ENCODE measurements at regions not wholly inside any gene's neighbourhood (a gene's known extent, or its start where the extent isn't known, plus 50 kb on each side); places are given as distances from the start of the nearest gene placed in this dataset.

GRCh38 chr2:12587729-12588522 is 128.8 kb upstream of the TRIB2 start:
- no peak for DNase-seq (ENCODE audit: low read depth)

- DNase-seq (ENCODE audit: low read depth) = no peak
These were observed 127.8 kb upstream of the TRIB2 start for GRCh38 chr2:12588986-12589385.

GRCh38 chr2:12589802-12590320 is 126.9 kb upstream of the TRIB2 start:
- no peak for DNase-seq (ENCODE audit: low read depth)

DNA sequence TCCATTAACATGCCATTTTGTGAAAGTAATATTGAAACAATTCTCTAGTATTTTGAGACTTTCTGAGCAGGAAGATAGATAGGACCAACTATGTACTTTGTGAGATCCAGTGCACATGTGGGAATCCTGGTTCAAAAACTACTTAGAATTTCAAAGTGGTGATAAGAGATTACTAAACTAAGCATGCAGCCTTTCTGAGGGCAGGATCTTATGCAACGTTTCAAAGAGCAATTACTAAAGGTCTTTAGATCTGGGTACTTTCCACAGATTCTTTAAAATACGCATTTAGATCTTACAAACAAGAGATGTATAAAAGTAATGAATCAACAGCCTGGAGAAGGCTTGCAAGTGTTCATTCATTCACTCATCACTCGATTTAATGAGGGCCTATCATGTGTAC is 124.4 kb upstream of the TRIB2 start:
- DNase-seq (ENCODE audit: low read depth) = no peak

DNA sequence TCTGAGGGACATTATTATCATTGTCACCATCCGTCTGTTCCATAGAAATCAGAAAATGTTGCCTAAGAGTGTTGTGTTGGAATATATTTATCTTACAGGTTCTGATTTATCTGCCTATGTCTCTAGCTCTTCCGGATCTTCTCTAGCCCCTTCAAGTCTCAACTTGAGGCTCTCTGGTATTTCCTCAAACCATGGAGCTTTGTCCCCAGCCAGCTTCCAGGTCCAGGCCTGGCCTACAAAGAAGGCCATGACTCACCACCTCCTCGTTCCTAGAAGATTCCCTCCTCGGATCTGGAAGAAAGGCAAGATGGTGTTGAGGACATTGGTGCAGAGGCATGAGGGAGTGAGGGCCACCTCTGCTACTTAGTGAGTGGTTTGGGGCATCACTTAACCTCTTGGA is 122.1 kb upstream of the TRIB2 start:
- DNase-seq (ENCODE audit: low read depth) = no peak

GRCh38 chr2:12596771-12597170 is 120.0 kb upstream of the TRIB2 start:
- DNase-seq (ENCODE audit: low read depth) = no peak

GRCh38 chr2:12597610-12598009 is 119.1 kb upstream of the TRIB2 start:
- no peak for DNase-seq (ENCODE audit: low read depth)

GRCh38 chr2:12602661-12603060 is 114.1 kb upstream of the TRIB2 start:
- no peak for DNase-seq (ENCODE audit: low read depth)

DNA sequence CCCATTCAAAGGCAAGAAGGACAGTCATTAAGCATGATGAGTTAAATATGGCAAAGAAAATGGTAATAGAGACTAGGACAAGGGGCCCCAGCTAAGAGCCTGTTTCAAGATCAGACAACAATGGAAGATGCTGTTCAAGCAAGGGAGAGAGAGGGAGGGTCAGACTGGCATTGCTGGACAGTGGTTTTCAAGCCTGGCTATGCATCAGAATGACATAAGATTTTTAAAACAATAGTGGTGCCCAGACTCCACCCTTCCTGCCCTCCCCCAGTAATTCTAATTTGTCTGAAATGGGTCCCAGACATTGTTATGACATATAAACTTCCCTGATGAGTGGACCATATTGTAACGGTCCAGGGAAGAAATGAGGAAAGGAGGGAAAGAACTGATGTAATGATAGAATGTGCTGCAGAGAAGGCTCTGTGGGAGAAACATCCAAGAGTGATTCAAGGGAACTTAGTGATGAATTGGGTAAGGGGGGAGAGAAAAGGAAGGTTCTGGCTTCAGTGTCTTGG is 112.9 kb upstream of the TRIB2 start:
- no peak for DNase-seq (ENCODE audit: low read depth)

GRCh38 chr2:12604341-12604740 is 112.4 kb upstream of the TRIB2 start:
- no peak for DNase-seq (ENCODE audit: low read depth)

DNA sequence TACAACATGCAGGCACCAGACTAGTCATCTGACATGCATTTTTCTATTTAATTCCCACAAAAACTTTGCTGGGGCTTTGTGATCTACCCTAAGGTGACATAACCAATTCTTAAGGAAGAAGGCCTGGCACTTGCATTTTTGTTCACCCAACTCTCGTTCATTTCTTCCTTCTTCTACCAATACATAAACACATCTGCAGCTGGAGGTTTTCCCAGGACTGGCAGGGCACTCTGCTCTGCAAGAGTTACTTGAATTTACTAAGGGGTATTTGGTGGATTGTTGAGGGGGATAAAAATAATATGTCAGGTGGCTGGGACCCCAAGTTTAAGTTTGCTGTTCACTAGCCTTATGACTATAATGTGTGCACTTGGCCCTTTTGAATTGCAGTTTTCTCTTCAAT is 111.4 kb upstream of the TRIB2 start:
- DNase-seq (ENCODE audit: low read depth) = no peak

DNA sequence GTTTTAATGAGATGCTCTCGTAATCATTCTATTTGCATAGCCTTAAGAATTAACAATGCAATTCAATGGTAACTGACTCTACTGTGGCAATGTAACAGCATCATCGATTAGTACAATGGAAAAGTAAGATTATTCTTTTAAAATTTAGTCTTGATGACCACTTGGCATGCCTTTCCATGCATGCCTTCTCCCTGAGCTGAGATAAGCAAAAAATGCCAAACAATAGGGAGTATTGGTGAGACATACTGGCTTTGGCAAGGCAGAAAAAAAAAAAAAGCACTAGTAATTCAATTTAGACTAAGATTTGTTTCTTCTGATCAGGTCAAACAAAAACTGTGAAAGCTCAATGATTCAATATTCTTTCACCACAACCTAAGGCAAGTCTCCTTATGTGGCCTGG is 110.8 kb upstream of the TRIB2 start:
- DNase-seq (ENCODE audit: low read depth) = no peak

GRCh38 chr2:12606472-12607000 is 110.2 kb upstream of the TRIB2 start:
- DNase-seq (ENCODE audit: low read depth) = no peak

- DNase-seq (ENCODE audit: low read depth) = no peak
These were observed 108.8 kb upstream of the TRIB2 start for GRCh38 chr2:12607971-12608370.

- DNase-seq (ENCODE audit: low read depth) = no peak
These were observed 106.4 kb upstream of the TRIB2 start for GRCh38 chr2:12610314-12610713.

GRCh38 chr2:12612168-12612567 is 104.6 kb upstream of the TRIB2 start:
- DNase-seq (ENCODE audit: low read depth) = no peak

DNA sequence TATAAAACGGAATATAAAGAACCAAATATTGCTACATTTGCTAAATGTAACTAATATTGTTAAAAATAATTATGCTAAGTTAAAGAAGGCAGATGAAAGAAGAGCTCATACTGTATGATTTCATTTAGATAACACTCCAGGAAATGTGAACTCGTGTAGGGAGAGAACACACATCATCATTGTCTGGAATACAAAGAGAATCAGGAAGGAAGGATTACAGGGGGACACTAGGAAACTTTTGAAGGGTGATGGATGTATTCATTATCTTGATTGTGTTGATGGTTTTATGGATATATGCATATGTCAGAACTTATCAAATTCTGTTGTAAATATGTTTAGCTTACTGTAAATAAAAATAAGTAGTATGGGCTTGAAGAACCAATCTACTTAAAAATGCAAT is 104.1 kb upstream of the TRIB2 start:
- DNase-seq (ENCODE audit: low read depth) = no peak

- no peak for DNase-seq (ENCODE audit: low read depth)
These were observed 103.5 kb upstream of the TRIB2 start for GRCh38 chr2:12613137-12613835.

GRCh38 chr2:12615509-12615908 is 101.2 kb upstream of the TRIB2 start:
- no peak for DNase-seq (ENCODE audit: low read depth)

DNA sequence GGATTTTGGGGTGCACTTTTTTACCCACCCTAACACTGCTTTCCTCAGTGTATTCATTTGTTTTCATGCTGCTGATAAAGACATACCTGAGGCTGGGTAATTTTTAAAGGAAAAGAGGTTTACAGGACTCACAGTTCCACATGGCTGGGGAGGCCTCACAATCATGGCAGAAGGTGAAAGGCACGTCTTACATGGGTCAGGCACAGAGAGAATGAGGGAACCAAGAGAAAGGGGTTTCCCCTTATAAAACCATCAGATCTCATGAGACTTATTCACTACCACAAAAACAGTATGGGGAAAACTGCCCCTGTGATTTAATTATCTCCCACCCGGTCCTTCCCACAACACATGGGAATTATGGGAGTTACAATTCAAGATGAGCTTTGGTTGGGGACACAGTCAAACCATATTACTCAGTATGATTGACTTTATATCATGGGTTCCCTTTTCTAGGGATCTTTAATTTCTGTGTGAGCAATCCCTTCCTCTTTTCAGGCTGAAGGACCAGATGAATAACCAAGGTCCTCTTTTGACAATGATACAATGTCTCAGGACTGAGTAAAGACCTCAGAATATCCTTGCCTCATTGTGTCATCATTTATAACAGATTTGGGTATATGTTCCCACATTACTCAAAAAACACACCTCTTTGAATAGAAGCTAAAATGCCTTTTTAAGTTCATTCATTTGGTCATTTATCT is 100.1 kb upstream of the TRIB2 start:
- no peak for DNase-seq (ENCODE audit: low read depth)

- DNase-seq (ENCODE audit: low read depth) = no peak
These were observed 99.4 kb upstream of the TRIB2 start for GRCh38 chr2:12617366-12617765.

- DNase-seq (ENCODE audit: low read depth) = no peak
These were observed 98.9 kb upstream of the TRIB2 start for GRCh38 chr2:12617853-12618252.

Measured in activated T-cell treated with anti-CD3 and anti-CD28 coated beads for 24 hours (primary cell).